HG02884 (cell line): ENCODE measurements at regions not wholly inside any gene's neighbourhood (a gene's known extent, or its start where the extent isn't known, plus 50 kb on each side); places are given as distances from the start of the nearest gene placed in this dataset.

Experiments used
- ATAC-seq: cut with Tn5 transposase; IDR thresholded peaks from one replicate; pipeline ENCODE4 v1.9.1; 2021; ENCODE audit warnings: mild to moderate bottlenecking, moderate library complexity; ENCODE audit not compliant: unreplicated experiment

DNA sequence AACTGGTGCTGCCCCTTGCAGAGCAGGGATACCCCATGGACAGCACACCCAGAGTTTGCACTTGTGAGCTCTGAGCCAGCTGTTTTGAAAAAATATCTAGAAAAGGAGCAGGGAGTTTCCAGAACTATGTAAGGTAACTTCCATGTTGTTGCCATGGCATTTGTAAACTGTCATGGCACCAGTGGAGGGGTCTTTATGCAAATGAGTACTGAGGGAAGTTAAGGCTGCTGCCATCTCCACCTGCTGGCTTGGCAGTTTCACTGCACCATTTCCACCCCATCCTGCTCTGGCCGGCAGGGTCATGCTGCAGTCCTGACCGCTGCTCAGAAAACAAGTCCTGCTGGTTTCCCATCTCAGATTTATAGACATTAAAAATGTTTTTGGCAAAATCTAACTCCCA, 52.3 kb upstream of the SNTG2 start:
- ATAC-seq, result no peak

DNA sequence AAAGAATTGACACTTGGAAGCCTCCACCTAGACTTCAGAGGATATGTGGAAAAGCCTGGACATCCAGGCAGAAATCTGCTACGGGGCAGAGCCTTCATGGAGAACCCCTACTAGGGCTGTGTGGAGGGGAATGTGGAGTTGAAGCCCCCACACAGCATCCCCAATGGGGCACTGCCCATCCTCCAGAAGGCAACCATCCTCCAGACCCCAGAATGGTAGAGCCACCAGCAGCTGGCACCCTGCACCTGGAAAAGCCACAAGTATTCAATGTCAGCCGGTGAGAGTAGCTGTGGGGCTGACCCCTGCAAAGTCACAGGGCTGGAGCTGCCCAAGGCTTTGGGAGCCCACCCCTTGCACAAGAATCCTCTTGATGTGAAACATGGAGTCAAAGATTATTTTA, 53.6 kb upstream of the SNTG2 start:
- no peak for ATAC-seq

GRCh38 chr2:893311-893710, 57.3 kb upstream of the SNTG2 start:
- no peak for ATAC-seq

DNA sequence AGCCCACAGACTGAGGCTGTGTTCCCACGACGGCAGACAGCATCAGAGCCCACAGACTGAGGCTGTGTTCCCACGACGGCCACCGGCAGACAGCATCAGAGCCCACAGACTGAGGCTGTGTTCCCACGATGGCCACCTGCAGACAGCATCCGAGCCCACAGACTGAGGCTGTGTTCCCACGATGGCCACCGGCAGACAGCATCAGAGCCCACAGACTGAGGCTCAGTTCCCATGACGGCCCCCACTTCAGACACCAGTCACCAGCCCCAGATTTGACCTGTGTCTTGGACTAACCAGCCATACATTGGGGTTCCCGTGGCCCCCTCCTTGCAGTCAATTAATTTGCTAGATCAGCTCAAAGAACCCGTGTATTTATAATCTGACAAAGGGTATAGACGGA, 57.8 kb upstream of the SNTG2 start:
- ATAC-seq, result no peak

GRCh38 chr2:892401-892800, 58.2 kb upstream of the SNTG2 start:
- ATAC-seq, result no peak

- ATAC-seq, result no peak
Observed at GRCh38 chr2:891734-892133, 58.9 kb upstream of the SNTG2 start.

- ATAC-seq, result no peak
Observed at GRCh38 chr2:890791-891190, 59.9 kb upstream of the SNTG2 start.

GRCh38 chr2:890214-890613, 60.4 kb upstream of the SNTG2 start:
- no peak for ATAC-seq

- ATAC-seq, result no peak
Observed at GRCh38 chr2:888906-889566, 61.6 kb upstream of the SNTG2 start.

GRCh38 chr2:888211-888801, 62.3 kb upstream of the SNTG2 start:
- no peak for ATAC-seq

DNA sequence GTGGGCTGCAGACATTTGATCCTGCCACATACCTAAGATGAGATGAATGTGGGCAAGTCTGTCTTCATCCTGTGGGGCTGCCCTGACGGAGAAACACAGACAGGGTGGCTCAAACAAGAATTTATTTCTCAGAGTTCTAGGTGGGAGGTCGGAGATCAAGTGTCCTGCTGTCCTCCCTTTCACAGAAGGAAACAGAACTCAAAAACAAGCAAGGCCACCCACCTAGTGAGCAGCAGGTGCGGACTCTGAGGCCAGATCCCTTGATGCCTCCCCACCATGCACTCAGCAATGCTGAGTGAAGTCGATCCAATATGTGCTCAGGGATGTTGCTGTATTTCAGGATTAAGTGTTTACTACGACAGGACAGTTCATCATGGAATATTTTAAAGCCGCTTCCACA, 63.0 kb upstream of the SNTG2 start:
- no peak for ATAC-seq

DNA sequence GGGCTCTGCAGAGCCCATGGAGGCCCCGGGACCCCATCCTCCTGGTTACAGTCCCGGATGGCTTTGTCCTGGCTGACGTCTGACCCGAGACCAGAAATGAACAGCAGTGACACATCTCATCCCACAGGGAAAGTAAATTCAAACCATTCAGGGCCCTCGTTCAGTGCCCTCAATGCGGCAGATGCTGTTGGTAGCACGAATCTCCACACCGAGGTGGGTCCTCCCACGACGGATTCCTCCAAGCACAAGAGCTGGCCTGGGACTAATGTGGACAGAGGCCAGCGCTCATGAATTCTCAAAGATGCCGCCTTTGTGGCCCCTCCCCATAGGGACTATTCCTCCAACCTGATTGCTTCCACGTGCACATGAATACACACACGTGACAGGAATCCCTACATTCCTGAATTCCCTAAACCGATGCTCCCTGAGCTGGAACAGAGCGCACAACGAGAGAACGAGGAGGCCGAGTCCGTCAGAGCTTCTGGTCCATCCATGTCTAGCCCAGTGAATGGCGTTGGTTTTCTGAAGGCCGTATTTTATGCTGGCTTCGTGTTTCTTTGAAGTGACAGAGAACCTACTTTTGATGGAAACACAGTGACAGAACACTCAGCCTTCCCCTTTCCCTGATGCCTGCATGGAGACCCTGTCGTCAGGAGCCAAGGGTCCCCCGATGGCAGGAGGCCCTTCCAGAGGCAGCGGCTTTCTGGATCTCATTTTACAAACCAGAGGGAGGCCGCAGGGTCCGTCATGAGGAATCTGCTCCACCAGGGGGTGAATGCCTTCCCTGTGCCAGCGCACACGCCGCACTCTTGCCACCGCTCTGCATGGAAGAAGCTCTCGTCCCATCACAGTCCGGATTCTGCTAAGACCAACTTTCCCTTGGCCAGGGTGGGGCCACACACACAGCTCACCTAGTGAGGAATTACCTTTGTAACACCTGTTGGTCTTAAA, 64.3 kb upstream of the SNTG2 start:
- no peak for ATAC-seq

- no peak for ATAC-seq
Observed at GRCh38 chr2:885230-886071, 65.2 kb upstream of the SNTG2 start.

DNA sequence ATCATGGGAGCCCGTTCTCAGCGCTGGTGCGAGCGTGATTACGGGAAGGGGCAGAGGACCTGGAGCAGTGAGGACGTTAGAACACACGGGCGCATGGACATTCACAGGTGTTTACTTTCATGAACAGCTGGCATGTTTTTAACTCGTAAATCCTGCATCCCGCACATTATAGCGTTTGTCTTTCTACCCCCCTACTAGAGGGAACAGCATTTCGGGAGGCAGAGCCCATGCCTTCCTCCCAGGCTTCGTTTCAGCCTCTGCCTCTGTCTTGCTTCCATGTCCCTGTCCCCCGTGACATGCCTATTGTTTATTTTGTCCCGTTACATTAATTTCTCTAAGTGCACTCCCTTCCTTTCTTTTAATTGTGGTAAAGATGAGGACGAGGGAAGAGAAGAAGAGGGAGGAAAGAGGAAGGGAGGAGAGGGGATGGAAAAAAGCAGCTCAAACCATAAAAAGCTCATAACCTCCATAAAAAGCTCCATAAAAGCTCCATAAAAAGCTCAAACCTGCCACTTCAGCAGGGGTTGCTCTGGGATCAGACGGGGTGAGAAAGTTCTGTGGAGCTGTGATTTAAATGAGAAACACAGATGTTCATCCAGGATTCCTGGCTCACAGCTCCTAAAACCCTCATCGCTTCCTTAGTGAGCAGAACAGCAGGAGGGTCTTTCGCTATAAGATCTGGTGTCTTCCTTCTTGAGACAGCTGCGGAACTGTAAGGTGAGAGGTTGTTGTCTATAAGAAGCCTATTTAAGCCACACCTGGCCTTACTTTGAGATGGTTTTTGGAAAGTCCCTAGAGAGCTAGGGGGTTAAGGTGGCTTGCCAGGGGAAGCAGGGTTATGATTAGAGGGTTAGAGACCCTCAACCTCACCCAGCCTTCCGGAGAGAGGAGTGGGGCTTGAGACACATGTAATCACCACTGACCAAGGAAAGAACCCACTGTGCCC, 66.6 kb upstream of the SNTG2 start:
- no peak for ATAC-seq

- ATAC-seq, result no peak
Observed at GRCh38 chr2:883260-883802, 67.3 kb upstream of the SNTG2 start.

DNA sequence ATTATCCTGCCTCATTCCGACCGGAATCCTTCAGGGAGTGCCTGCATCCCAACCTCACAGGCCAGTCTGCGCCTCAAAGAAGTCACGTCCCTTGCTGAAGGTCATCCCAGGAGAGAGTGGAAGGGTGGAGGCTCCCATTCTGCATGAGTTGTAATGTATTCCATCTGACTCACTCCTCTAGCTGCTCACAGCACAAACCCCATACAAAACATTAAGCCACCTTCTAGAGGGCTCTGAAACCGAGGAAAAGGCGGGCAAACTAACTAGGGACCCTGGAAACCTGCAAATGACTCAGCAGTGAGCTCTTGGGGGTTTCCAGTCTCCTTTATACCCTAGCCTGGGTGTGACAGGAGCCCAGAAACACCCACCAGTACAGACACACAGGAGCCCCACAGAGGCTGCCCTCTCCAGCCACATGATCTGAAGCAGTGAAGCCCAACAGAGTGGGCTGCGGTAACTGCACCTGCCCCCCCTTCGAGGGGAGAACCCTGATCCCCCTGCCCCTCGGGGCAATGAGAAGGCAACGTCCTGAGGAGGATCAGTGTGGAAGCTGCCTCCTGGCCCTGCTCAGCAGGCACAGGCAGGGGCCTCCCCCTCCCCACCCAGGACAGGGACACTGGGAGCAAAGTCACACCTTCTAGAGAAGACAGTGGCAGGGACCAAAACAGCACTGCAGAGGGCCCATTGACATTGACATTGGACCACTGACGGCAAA, 69.3 kb upstream of the SNTG2 start:
- peak; percentile 80 for ATAC-seq

GRCh38 chr2:880201-880970, 70.3 kb upstream of the SNTG2 start:
- no peak for ATAC-seq

- ATAC-seq, result no peak
Observed at GRCh38 chr2:879540-879939, 71.1 kb upstream of the SNTG2 start.
